HG03280 (cell line): ENCODE measurements at regions not wholly inside any gene's neighbourhood (a gene's known extent, or its start where the extent isn't known, plus 50 kb on each side); places are given as distances from the start of the nearest gene placed in this dataset.
"Not testable (repeated sequence)": the region's sequence is repeated elsewhere in the genome, so short reads cannot be mapped to it uniquely, and the experiment has no call there.

Experiments used
- ATAC-seq: cut with Tn5 transposase; IDR thresholded peaks from one replicate; pipeline ENCODE4 v1.9.1; 2021; ENCODE audit warnings: mild to moderate bottlenecking, moderate library complexity; ENCODE audit not compliant: unreplicated experiment

DNA sequence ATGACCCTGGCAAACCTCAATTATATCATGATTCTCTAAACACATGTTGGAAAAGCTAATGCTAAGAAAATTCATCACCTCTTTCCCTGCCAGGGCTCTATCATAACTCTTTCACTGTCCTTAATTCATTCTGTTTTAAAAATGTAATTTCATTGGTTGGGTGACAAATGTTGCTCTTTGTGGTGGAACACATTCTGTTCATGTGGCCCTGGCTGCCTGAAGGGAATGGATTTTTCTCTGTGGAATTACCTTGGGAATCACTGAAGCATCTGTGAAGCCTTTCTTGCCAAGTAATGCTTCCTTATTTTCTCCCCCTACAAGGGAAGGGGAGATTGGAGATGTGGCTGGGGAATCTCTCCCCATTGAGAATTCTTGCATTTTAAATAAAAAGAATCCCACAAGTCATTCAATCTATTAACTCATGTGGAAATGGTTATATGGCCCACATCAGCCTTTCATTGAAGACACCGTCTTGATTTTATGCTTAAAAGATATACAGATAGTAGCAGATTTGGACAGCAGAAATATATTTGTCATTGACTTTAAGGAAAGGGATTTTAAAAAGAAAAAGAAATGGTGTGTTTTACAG is 201.8 kb upstream of the NMUR2 start:
- ATAC-seq = no peak

DNA sequence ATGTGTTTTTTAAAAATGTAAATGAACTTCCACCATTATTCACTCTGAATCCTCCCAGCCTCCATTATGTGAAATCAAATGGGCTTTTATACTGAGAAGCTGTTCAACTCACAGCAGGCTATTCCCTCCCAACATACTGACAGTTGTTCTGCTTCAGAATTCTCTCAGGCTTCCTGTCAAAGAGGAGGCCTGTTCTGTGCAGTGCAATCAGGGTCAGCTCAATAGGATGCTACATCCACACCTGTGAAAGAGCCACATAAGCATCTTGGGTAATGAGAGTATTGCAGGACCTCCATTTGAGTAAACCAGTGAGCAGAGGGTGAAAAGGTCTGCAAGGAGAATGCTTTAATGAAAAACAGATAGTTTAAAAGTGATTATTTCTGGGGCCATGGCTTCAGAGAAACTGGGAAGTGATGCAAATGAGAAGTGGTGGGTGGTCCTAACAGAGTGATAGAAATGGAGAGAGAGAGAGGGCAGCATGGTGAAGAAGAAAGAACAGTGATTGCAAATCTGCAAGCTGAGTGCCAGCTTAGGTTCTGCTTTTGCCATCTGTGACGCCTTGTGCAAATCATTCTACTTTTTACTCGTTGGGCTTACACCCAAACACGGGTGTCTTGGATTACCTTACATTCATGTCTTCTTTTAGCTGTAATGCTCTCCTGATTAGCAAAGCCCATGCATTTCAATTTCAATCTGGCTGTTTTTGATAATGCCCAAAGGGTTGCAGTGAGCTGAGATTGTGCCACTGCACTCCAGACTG is 202.5 kb upstream of the NMUR2 start:
- no peak for ATAC-seq

DNA sequence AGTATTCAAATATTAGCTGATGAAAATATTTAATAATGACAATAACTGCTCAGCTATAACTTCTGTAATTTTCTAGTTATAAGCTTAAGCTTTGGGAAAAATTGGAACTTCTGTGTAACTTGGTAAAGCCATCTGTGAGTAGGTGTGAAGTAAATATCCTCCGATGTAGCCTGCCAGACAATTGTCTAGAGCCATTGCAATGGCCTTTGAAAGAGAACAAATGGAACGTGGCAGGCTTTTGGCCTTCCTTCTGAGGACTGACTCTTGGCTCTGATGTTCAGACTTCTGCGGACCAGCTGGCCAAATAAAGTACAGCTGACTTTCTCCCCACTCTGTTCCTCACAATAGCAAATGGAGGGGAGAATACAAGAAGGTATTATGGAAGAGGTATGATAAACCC is 203.4 kb upstream of the NMUR2 start:
- no peak for ATAC-seq

DNA sequence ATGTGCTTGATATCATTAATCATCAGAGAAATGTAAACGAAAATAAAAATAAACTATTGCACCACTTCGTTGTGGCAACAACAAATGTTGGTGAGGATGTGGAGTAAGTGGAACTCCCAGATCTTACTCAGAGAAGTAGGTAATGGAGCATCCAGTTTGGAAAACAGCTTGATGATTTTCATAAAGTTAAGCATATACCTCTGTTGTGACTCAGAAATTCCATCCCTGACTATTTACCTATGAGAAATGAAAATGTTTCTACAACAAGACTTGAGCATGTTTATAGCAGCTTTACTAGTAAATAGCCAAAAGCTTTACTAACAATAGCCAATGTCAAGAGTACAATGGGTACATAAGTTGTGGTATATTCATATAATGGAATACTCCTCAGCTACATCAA is 214.7 kb upstream of the NMUR2 start:
- ATAC-seq = no peak

DNA sequence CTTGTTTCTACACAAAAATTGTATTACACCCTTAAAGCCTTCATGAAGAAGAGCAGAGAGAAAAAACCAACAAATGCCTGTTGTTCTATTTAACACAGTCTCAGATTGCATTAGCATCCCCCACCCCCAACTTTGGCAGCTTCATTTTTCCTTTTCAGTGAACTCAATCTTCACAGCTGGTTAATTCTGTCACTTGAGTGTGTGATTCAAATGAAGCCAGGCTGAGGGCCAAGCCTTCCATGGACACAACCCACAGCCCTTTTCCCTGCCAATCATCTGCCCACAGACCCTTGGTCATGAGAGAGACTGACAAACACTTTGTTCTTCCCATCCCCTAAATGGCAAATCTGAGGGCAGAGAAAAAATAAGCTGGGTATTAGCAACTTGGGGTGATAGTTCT is 217.5 kb upstream of the NMUR2 start:
- ATAC-seq = no peak

DNA sequence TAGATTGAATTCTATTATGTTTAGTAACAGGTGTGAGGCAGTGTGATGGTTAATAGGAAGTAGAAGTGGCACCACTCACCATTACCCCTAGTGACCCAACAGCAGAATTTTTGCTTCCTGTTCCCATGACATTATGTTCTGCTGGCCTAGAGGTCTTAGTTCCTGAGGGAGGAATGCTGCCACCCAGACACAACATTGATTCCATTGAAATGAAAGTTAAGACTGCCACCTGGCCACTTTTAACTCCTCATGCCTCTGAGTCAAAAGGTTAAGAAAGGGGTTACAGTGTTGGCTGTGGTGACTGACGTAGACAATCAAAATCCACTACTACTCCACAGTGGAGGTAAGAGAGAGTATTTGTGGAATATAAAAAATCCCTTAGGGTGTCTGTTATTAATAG is 218.9 kb upstream of the NMUR2 start:
- ATAC-seq = no peak

DNA sequence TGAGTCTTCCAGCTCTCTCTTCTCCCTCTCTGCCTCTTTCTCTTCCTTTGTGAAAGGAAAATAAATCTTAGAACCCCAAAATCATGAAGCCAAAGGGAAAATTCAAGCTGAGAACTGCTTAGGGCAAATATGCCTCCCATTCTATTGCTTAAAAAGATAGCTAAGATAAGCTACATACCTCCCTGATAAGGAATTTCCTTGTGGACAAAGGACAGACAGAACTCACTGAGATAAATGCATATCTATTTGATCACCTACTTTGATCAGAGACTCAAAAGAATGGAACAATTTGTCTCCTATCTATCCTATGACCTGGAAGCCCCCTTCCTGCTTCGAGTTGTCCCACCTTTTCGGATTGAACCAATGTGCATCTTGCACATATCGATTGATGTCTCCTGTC is 220.6 kb upstream of the NMUR2 start:
- no peak for ATAC-seq

DNA sequence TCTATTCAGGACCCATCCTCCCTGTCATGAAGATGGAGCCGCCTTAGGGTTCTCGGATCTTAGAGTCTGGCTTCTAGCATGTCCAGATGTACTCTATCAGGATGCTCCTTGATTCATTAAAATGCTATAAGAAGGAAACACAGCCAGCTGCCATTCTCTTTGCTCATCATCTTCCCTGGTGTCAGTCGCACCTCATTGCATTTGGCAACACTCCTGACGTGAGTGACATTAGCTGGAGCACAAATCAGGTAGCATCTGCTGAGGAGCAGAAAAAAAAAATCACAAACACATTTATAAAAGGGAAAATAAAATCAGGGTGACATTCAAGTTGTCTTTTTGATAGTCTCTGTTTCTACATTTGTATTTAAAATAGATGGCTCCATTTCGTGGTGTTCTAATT is 226.1 kb upstream of the NMUR2 start:
- no peak for ATAC-seq

DNA sequence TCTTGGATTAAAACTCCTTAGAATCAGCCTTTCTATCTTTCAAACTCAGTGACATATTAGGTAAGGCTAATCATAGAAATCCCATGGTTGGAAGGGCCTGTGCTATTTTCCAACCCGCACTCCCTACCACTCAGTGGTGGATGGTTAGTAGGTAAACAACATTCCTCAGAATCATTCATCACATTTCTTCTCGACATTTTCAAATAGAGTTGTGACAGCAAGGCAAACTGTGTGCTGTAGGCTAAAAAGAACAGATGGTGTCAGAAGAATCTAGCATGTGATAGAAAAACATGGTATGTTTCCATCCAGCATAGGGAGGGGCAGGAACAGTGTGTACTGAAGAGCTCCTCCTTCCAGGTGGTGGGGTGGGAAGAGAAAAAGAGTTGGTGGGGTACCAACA is 227.3 kb upstream of the NMUR2 start:
- no peak for ATAC-seq

DNA sequence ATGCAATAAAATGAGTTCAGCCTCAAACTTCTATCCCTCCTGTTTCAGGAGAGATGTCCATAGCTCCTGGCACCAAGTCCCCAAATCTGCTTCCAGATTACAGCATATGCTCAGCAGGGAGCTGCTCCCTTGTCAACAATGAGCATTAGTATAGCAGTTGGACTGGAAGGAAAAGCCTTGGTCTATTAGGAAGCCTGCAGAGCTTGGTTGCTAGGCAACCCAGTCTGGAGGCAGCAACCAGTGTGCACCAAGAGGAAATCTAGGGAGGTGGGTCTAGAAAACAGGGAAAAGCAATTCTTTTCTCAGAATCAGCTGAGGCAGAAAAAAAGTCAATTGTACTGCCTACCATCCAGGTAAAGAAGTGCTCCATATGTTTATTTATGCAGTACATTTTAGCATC is 229.5 kb upstream of the NMUR2 start:
- ATAC-seq = no peak

DNA sequence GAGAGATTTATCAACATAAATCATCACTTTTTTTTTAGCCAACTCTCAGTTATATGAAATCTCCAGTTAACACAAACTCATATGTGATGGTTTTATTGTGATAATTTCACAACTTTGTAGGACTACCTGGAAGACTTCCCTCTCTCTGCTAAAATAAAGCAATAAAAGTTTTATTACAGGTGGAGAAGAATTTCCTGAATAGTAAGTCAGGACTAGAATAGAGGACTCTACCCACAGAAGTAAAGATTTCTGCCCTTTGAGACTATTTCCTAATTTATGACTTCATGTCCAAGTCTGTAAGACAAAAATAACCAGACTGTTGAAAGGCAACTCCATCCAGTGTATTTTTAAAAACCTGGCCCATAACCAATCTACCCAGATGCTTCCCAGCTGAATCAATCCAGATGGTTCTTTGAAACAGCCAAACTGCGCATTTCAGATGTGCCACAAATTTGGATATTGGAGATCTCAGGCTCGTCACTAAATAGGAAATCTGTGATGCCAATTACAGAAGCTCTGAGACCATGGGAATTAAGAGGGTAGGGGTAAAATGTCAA is 234.0 kb upstream of the NMUR2 start:
- no peak for ATAC-seq

DNA sequence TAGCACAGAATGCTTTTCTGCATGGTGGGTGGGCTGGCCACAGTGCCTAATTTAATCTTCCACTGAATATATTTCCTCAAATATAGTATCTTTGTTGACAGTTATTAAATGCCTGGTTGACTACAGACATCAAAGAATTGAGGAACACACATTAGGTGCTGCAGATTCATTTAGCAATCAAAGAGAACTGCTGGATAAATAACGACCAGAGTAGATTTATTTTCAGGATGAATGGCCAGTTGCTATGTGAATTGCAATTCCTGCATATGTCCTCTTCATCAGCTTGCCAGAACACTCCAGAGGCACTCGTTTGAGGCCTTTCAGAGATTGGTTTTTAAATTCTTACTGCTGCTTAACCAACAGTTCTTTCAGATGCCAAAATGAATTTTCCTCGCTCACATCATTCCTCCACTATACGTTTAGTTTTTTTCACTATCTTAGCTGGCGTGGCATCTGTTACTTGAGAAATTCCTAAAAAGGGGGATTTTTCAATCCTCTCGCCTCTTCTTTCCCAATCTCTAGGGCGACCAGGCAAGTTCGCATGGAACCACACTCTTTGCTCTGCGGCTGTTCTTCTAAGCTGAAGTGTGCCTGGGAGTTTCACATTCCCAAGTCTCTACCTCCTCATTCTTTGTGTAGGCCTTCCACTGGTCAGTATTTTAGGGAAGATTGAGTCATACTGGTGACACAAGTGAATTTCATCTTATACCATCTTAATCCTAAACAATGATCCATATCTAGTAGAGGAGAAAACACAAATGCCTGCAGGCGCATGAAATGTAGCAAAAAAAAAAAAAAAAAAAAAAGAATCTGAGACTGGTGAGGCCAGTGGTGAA is 237.1 kb upstream of the NMUR2 start:
- ATAC-seq = no peak

DNA sequence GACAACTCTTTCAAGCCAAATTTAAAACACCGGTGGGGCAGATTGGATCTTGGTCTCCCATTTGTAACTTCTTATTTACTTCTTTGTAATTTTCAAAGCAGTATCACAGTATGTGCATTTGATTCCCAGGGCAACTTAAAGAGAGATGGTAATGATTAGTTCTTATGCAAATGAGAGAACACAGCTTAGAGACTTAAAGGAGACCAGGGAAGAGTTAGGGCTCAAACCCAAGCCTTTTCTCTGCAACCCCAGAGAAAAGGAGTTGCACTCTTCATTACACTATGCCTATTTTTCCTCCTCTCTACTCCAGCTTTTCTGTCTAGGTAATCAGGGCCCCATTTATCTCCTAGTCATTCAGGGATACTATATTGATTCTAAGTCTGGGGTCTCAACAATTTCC is 237.8 kb upstream of the NMUR2 start:
- ATAC-seq = no peak

DNA sequence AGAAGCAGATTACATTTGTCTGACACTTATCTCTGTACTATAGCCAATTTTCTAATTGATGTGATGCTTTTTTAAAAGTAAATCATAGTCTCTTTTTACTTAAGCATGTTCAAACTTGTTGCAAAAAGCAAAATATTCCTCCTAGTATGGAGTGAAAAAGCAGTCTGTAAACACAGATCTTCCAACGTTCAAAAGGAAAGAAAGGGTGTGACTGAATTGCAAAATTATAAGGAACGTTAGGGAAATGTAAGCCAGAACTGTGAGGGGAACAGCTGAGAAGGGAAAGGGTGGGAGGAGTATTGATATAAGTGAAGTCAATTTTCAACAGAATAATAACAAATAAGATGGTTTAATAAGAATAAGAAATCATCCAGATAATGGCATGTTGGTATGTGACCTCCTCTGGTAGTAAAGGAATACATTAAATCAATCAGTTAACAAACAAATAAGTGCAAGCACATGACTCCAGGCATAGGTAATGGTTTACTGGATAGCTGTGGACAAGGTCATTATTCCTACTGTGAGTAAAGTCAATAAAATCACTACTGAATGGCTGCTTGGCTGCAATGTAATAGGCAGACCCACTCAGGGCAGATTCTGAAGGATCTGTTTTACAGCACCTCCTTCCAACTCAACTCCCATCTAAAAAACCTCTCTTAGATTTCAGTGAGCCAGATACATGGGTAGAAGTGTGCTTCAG is 239.1 kb upstream of the NMUR2 start:
- no peak for ATAC-seq

DNA sequence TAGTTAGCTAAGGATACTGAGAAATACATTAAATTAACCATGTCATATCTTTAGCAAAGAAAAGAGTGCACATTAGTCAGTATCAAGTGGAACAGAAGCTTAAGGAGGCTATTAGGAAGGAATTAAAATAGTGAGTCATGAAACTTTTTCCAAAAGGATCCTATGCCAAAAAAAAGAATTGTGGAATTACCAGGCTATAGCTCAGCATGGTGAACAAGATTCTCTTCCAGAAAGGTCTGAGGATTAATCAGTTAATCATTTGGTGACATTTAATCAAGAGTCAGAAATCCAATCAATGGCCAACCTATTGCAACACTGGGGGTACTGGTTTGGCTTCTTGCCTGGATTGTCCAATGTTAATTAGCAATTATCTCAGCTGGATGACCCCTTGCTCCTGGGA is 244.5 kb upstream of the NMUR2 start:
- ATAC-seq = no peak

DNA sequence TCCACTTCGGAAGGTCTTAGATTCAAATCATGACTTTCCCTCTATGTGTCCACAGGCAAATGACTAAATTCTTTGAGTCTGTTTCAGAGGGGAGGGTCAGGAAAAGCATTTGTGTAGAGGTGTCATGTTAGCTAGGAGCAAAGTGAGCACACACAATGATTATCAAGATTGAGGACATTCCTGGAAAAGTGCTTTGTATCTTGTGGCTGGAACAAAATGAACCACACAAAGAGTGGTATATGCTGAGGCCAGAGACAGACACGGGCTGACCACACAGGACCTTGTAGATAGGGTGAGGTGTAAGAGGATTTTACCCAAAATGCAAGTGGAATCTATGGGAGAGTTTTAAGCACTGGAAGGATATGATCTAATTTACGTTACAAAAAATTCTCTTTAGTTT is 245.3 kb upstream of the NMUR2 start:
- no peak for ATAC-seq

DNA sequence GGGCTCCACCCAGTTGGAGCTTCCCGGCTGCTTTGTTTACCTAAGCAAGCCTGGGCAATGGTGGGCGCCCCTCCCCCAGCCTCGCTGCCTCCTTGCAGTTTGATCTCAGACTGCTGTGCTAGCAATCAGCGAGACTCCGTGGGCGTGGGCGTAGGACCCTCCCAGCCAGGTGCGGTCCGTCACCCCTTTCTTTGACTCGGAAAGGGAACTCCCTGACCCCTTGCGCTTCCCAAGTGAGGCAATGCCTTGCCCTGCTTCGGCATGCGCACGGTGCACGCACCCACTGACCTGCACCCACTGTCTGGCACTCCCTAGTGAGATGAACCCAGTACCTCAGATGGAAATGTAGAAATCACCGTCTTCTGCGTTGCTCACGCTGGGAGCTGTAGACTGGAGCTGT is 254.4 kb upstream of the NMUR2 start:
- not testable (repeated sequence) for ATAC-seq

DNA sequence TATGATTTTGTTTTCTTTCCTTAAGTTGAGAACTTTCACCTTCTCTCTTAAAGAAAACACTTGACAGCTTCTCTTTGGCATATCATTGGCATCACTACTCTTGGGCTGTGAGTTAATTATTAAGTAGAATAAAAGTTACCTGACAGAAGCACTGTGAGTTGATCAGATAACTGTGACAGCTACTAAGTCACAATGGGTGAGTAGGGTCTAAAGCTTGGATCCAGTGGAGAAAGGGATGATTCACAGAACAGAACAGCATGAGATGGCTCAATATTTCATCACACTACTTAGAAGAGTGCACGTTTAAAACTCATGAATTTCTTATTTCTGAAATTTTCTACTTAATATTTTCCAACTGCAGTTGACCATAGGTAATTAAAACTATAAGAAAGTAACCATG is 268.5 kb upstream of the NMUR2 start:
- no peak for ATAC-seq

DNA sequence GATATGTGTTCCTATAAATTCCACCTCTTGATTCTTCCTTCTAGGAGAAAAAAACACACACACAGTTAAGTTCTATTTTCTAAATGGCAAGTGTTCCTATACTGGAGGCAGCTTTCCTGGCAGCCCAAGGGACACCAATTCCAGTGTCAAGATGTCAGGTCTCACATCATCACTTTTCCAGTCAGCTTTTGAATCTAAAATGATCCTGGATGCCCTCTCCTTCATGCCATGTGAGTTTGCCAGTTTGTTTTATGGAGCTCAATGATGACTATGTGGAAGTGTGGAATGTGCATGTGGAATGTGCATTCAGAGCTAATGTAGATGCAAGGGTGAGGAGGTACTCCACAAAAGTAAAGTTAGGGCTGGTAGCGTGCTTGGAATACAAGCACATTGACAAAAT is 269.3 kb upstream of the NMUR2 start:
- ATAC-seq = no peak

DNA sequence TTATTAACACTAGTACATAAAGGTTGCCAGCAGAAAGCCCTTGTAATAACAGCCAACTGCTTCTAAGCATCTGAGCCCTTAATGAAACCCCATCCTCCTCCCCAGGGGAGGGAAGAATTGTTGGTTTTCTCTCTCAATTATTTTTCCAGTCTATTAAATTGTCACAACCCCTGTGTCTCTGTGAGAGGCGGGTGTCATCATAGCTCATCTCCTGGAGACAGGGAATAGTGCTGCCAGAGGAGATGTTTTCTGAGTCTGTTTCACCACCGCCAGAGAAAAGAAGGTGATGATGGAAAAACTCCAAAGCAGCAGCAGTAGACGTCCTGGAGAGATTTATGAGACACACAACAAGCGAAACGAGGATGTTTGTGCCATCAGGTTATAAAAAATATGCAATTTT is 271.1 kb upstream of the NMUR2 start:
- ATAC-seq = no peak

DNA sequence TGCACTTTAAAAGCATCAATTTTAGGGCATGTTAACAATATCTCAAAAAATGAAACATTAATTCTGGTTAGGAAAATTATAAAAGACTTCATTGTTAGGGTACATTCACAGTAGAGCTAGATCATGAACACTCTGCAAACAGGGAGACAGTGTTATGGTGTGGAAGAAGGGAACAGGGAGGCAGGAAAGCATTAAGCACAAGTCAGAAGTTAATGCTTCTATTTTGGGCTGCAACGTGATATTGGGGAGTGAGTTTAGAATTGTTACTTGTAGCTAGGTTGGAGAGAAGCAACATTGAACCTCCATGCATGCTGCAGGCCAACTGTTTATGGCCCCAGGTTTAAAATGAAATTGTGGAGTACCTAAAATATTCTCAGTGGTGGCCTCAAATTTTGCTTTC is 278.1 kb upstream of the NMUR2 start:
- no peak for ATAC-seq
